Adrenal gland (tissue), 9 donors: ENCODE measurements at regions not wholly inside any gene's neighbourhood (a gene's known extent, or its start where the extent isn't known, plus 50 kb on each side); places are given as distances from the start of the nearest gene placed in this dataset.

Experiments used
- DNase-seq, 7 donors: peaks; one replicate each; pipeline ENCODE4 v3.0.0-alpha.2; 2019 to 2020
- H3K27ac ChIP-seq, 5 donors: fragments of 200-600 bp; sonication (generic) in 4 of 5; 1 replicate in 3 of 5; 2 replicates in 2 of 5; pipeline versions ENCODE4 v1.5.1 to v1.8.0; 2016 to 2020; ENCODE audit warnings: mild to moderate bottlenecking in 1 of 5
- H3K27me3 ChIP-seq: fragments of 200-600 bp; 2 replicates; pipeline ENCODE4 v1.8.0; 2021
- H3K36me3 ChIP-seq, 2 donors: fragments of 200-600 bp; replicated peaks in 1 of 2; 1 replicate in 1 of 2; 2 replicates in 1 of 2; pipeline versions ENCODE4 v1.5.1 to v1.8.0; 2018 to 2022
- H3K4me1 ChIP-seq, 2 donors: fragments of 200-600 bp; replicated peaks in 1 of 2; 1 replicate in 1 of 2; 2 replicates in 1 of 2; pipeline versions ENCODE4 v1.5.1 to v1.8.0; 2018 to 2021
- H3K4me3 ChIP-seq, 4 donors: fragments of 200-600 bp; sonication (generic) in 3 of 4; one replicate each; pipeline ENCODE4 v1.5.1; 2016 to 2018
- H3K9me3 ChIP-seq, 3 donors: fragments of 200-600 bp; sonication (generic) in 1 of 3; replicated peaks in 1 of 3; 1 replicate in 2 of 3; 2 replicates in 1 of 3; pipeline versions ENCODE4 v1.5.1 to v1.8.0; 2016 to 2021
- CTCF ChIP-seq, 6 experiments: fragments of 450-650 bp in 4 of 6; fragments of 200-600 bp in 2 of 6; sonication (generic) in 1 of 6; IDR thresholded peaks; 1 replicate in 5 of 6; 2 replicates in 1 of 6; pipeline versions ENCODE4 v1.5.1 to v1.8.0; 2016 to 2021; ENCODE audit warnings: antibody characterized with exemption in 6 of 6, mild to moderate bottlenecking in 2 of 6, moderate library complexity in 1 of 6
- POLR2A ChIP-seq, 2 donors: fragments of 450-650 bp; IDR thresholded peaks; one replicate each; pipeline ENCODE4 v1.6.1; 2017; ENCODE audit warnings: antibody characterized with exemption in 2 of 2, mild to moderate bottlenecking in 2 of 2, moderate library complexity in 1 of 2
- WGBS, 4 donors: extraction: QIAGEN DNeasy Blood & Tissue Kit in 2 of 4; methylation state at CpG; one replicate each; pipeline versions ENCODE4 v1.1.5 to v1.1.7; 2013 to 2017; 5-methylcytosine and 5-hydroxymethylcytosine counted together
- intact Hi-C, 2 donors: fragments of 100-400 bp; cut with DNase I; formaldehyde crosslinking; loops; one replicate each; pipeline versions ENCODE4 v1.14.1 to v1.15.0; 2022 to 2023
- donor health status: healthy with polysubstance abuse.
- donor health status: Bipolar disorder and iron deficiency.
- donor health status: DM: yes; HTN: yes; CAD: no.
- donor health status: DM: no; HTN: no; CAD: no.
- donor health status: DM: no; HTN: no; CAD: no.

- intact Hi-C loops: no loop called here
- Histone ChIP-seq H3K4me3 (no peak overlapping the region), H3K9me3 (no peaks in the 10 kb centered on the region), H3K27ac (no peak overlapping the region), H3K36me3 (no peaks in the 10 kb centered on the region), H3K4me1 (no peaks in the 10 kb centered on the region), H3K27me3 (no peaks in the 10 kb centered on the region)
- DNase-seq: no peak
- WGBS, 4 donors: 29 to 40% methylated on average over 1 to 2 of the region's 2 CpGs; no CpG with 5 or more reads in 2 of the 4 donors
- TF ChIP-seq POLR2A (IDR thresholded peaks at IDR 0.05): no peak
Observed at GRCh38 chrY:7744691-7745580, 833.4 kb upstream of the AMELY start.

DNA sequence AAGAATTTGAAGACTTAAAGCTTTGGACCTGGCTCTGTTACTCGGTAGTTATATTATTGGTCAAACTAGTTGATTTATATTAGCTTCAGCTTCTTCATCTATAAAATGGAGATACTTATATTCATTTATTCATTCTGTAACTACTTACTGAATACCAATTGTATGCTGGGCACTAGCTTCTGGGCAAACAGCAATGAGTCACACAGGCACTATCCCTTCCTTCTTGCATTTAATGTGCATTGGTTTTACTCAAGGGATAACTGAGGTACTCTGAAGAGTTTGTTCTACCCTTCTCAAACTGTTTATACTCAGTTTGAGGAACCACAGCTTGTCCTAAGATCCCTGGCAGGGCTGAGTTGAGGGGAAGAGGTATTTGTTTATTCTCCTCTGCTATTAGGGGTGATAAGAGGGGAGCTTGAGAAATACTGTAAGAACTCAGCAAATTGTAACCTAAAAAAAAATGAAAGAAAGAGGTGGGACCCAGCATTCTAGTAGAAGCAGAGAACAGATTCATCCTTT is 825.4 kb upstream of the AMELY start:
- 50 to 82% methylated on average over 1 of the region's 1 CpG; no CpG with 5 or more reads in 2 of the 4 donors for WGBS, 4 donors
- intact Hi-C loops: no loop called here
- Histone ChIP-seq H3K9me3 (no peaks in the 10 kb centered on the region), H3K4me3 (no peak overlapping the region), H3K27me3 (no peaks in the 10 kb centered on the region), H3K4me1 (no peaks in the 10 kb centered on the region), H3K36me3 (no peaks in the 10 kb centered on the region), H3K27ac (no peak overlapping the region)
- TF ChIP-seq POLR2A (IDR thresholded peaks at IDR 0.05) (no peak), CTCF (IDR thresholded peaks at IDR 0.05) (no peak)
- no peak for DNase-seq

DNA sequence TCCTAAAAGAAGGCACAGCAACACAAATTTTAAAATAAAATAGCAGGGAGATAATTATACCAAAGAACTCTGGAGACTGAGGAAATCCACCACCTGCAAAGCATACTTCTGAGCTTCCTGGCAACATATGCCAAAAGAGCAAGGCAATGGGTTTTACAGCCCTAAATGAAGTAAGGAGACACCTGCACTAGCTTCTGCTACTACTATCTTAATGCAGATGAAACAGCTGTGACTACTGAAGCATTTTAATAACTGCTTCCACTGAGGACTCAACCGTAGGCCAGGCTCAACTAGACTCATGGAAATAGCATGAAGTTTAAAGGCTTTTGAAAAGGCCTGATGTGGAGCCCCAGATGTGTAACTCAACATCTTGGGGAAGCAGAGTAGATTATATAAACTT is 820.1 kb upstream of the AMELY start:
- TF ChIP-seq CTCF (IDR thresholded peaks at IDR 0.05) (no peak), POLR2A (IDR thresholded peaks at IDR 0.05) (no peak)

GRCh38 chrY:7730664-7731063 is 819.1 kb upstream of the AMELY start:
- Histone ChIP-seq H3K27me3 (no peaks in the 10 kb centered on the region), H3K36me3 (no peaks in the 10 kb centered on the region), H3K27ac (no peak overlapping the region), H3K4me3 (no peak overlapping the region), H3K9me3 (no peaks in the 10 kb centered on the region), H3K4me1 (no peaks in the 10 kb centered on the region)
- intact Hi-C loops: no loop called here
- WGBS, 4 donors: 78 to 87% methylated on average over 2 of the region's 2 CpGs; no CpG with 5 or more reads in 2 of the 4 donors
- TF ChIP-seq POLR2A (IDR thresholded peaks at IDR 0.05) (no peak), CTCF (IDR thresholded peaks at IDR 0.05) (no peak)
- DNase-seq: no peak

More for the DNA sequence above, 820.1 kb upstream of the AMELY start:
- H3K36me3 ChIP-seq: no peaks in the 10 kb centered on the region
- no peaks in the 10 kb centered on the region for H3K27me3 ChIP-seq
- no peak for DNase-seq
- no peak overlapping the region for H3K27ac ChIP-seq
- no peaks in the 10 kb centered on the region for H3K4me1 ChIP-seq
- intact Hi-C loops: no loop called here
- no peaks in the 10 kb centered on the region for H3K9me3 ChIP-seq
- no peak overlapping the region for H3K4me3 ChIP-seq
- 94% methylated on average over 1 of the region's 1 CpG; no CpG with 5 or more reads in 3 of the 4 donors for WGBS, 4 donors
